ENCODE measurements at regions not wholly inside any gene's neighbourhood (a gene's known extent, or its start where the extent isn't known, plus 50 kb on each side); places are given as distances from the start of the nearest gene placed in this dataset.

GRCh38 chr2:6417050-6417449, 448.7 kb downstream of the CMPK2 start:
- WGBS, 2 experiments (ENCODE audit: extremely low coverage in 1 of 2, insufficient coverage in 1 of 2, insufficient read length in 1 of 2, insufficient replicate concordance in 2 of 2, low coverage in 1 of 2, low lambda C conversion rate in 2 of 2, missing lambda C conversion rate in 1 of 2), result 91% methylated on average over 6 of the region's 6 CpGs; no CpG with 5 or more reads in 1 of the 2 experiments
- H2BK15ac ChIP-seq (ENCODE audit: low read length), result no peak overlapping the region
- H3K4ac ChIP-seq (replicated peaks; ENCODE audit: insufficient read length, low read depth, low read length), result no peak overlapping the region
- H3K79me1 ChIP-seq (ENCODE audit: low read depth, low read length), result no peaks in the 10 kb centered on the region
- no peak overlapping the region for H2BK12ac ChIP-seq (ENCODE audit: low read depth, low read length)
- no peak overlapping the region for H2AFZ ChIP-seq (ENCODE audit: low read length)
- no peak overlapping the region for H4K8ac ChIP-seq (ENCODE audit: extremely low read depth, insufficient read depth, low read length)
- H2AK5ac ChIP-seq (ENCODE audit: low read depth, low read length), result no peak overlapping the region
- CTCF ChIA-PET (ENCODE audit: partially characterized antibody), result interaction anchor here (1.2 kb wide), 1 partner anchor 14 kb away, joined by 3 read pairs; no protein-coding TSS in a partner anchor
- no peak overlapping the region for H2BK20ac ChIP-seq (ENCODE audit: low read length)
- H3K4me1 ChIP-seq (replicated peaks in 1 of 4; ENCODE audit: control insufficient read depth in 3 of 4, insufficient read depth in 4 of 4, low read length in 3 of 4), result no peaks in the 10 kb centered on the region
- H4K20me1 ChIP-seq (replicated peaks in 1 of 2; ENCODE audit: control insufficient read depth in 1 of 2, insufficient read depth in 2 of 2, low read length in 2 of 2), result no peaks in the 10 kb centered on the region
- no peak overlapping the region for H3K23ac ChIP-seq (ENCODE audit: insufficient read length)
- H3K56ac ChIP-seq (replicated peaks; ENCODE audit: insufficient read length, low read depth, low read length), result no peak overlapping the region
- H4K5ac ChIP-seq (ENCODE audit: insufficient read length, low read depth, low read length), result no peak overlapping the region
- no peak overlapping the region for H3K14ac ChIP-seq (ENCODE audit: insufficient read length)
- POLR2A ChIA-PET (ENCODE audit: partially characterized antibody), result no interaction called here
- H3K9me3 ChIP-seq (ENCODE audit: insufficient read depth in 2 of 2, low read depth in 1 of 2, low read length in 1 of 2), result no peaks in the 10 kb centered on the region; a peak in 1 of 4 replicates
- H3K36me3 ChIP-seq (ENCODE audit: control insufficient read depth in 2 of 4, insufficient read depth in 4 of 4, low read length in 3 of 4), result no peaks in the 10 kb centered on the region
- FAIRE-seq (no peak), DNase-seq (ENCODE audit: low read depth in 1 of 2, low spot score in 2 of 2) (no peak)
- no peak for TF ChIP-seq EZH2 (IDR thresholded peaks at IDR 0.05; ENCODE audit: low read depth, low read length, severe bottlenecking)
- no peak for TF ChIP-seq CREB1 (IDR thresholded peaks at IDR 0.05)
- TF ChIP-seq KDM4A (IDR thresholded peaks at IDR 0.05; ENCODE audit: low read depth, low read length, severe bottlenecking), result no peak
- TF ChIP-seq SRF (IDR thresholded peaks at IDR 0.05; ENCODE audit: low read depth, low read length), result no peak
- no peak for TF ChIP-seq RBBP5 (IDR thresholded peaks at IDR 0.05; ENCODE audit: borderline replicate concordance, low read depth, low read length)
- TF ChIP-seq BCL11A (IDR thresholded peaks at IDR 0.05; ENCODE audit: low read depth in 2 of 2, low read length in 2 of 2), result no peak
- no peak for TF ChIP-seq SIX5 (IDR thresholded peaks at IDR 0.05; ENCODE audit: low read depth, low read length)
- no peak for TF ChIP-seq PHF8 (conservative IDR thresholded peaks at IDR 0.05; ENCODE audit: low read depth, low read length)
- no peak for TF ChIP-seq NRF1 (IDR thresholded peaks at IDR 0.05; ENCODE audit: low read depth, low read length)
- TF ChIP-seq EP300 (IDR thresholded peaks at IDR 0.05; ENCODE audit: borderline replicate concordance in 1 of 2, low read depth in 2 of 2, low read length in 2 of 2), result no peak
- no peak for TF ChIP-seq GABPA (IDR thresholded peaks at IDR 0.05; ENCODE audit: borderline replicate concordance, insufficient read depth, low read length)
- TF ChIP-seq BACH1 (IDR thresholded peaks at IDR 0.05; ENCODE audit: low read length), result no peak
- no peak for TF ChIP-seq CEBPB (IDR thresholded peaks at IDR 0.05; ENCODE audit: low read depth, low read length)
- no peak overlapping the region for H2BK120ac ChIP-seq (replicated peaks; ENCODE audit: low read depth, low read length)
- no peak overlapping the region for H3K4me2 ChIP-seq (ENCODE audit: insufficient read depth in 1 of 2, low read depth in 2 of 2, low read length in 2 of 2)
- no peaks in the 10 kb centered on the region for H3K23me2 ChIP-seq (ENCODE audit: low read depth, low read length)
- no peak overlapping the region for H3K27ac ChIP-seq (ENCODE audit: low read depth, low read length)
- no peak overlapping the region for H4K91ac ChIP-seq (replicated peaks; ENCODE audit: insufficient read length, low read length)
- no peak overlapping the region for H2BK5ac ChIP-seq (ENCODE audit: low read depth, low read length)
- H3K18ac ChIP-seq (ENCODE audit: extremely low read depth, low read length), result no peak overlapping the region
- H3K4me3 ChIP-seq (ENCODE audit: extremely low read depth in 1 of 4, insufficient read depth in 2 of 4, low read depth in 3 of 4, low read length in 4 of 4), result no peak overlapping the region
- H3K9ac ChIP-seq (replicated peaks in 1 of 4; ENCODE audit: extremely low read depth in 1 of 4, low read depth in 3 of 4, low read length in 3 of 4), result no peak overlapping the region
- no peaks in the 10 kb centered on the region for H3K79me2 ChIP-seq (ENCODE audit: control insufficient read depth in 1 of 2, insufficient read depth in 2 of 2, low read length in 2 of 2)
- no peaks in the 10 kb centered on the region for H3K27me3 ChIP-seq (replicated peaks in 1 of 4; ENCODE audit: control insufficient read depth in 3 of 4, extremely low read depth in 1 of 4, insufficient read depth in 3 of 4, low read length in 3 of 4)

All from H1 (cell line).